ENCODE measurements at regions not wholly inside any gene's neighbourhood (a gene's known extent, or its start where the extent isn't known, plus 50 kb on each side); places are given as distances from the start of the nearest gene placed in this dataset.

GRCh38 chr2:126817172-126817571 is 81.5 kb upstream of the TEX51 start:
- peaks cover 1 to 2% (median 2%) of the 10 kb centered on the region in 3 donors for H3K27me3 Mint-ChIP-seq (ENCODE audit: low read depth in 3 of 3)

DNA sequence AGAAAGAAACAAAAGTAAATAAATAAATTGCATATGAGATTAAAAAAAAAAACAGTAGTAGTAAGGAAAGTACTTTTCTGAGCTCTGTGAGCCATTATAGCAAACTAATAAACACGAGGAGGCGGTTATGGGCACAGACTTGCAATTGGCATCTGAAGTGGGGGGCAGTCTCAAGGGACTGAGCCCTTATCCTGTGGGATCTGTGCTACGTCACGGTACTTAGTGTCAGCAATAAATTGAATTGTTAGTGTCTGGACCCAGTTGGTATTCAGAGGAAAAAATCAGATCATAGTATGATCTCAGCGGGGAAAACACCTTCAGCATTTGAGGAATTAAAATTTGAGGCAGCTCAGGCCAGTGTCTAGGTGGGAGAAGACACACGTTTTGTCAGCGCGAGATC is 76.6 kb upstream of the TEX51 start:
- Histone ChIP-seq H3K79me2 (ENCODE audit: insufficient read depth, low read length) (no peaks in the 10 kb centered on the region), H2AFZ (ENCODE audit: insufficient read depth, low read depth, low read length, poor library complexity, severe bottlenecking) (no peak overlapping the region), H3K4me1 (ENCODE audit: control insufficient read depth in 1 of 2, insufficient read depth in 2 of 2, low read length in 2 of 2) (peaks cover 44 to 64% of the 10 kb centered on the region in 2 donors), H3K27me3 (ENCODE audit: control insufficient read depth in 2 of 2, insufficient read depth in 2 of 2, low read length in 2 of 2) (no peaks in the 10 kb centered on the region), H3K36me3 (replicated peaks in 1 of 2; ENCODE audit: control insufficient read depth in 1 of 2, insufficient read depth in 2 of 2, low read length in 2 of 2) (no peaks in the 10 kb centered on the region), H3K4me2 (replicated peaks; ENCODE audit: extremely low read depth, low read length, poor library complexity, severe bottlenecking) (no peak overlapping the region), H3K9ac (ENCODE audit: insufficient read depth, low read length, poor library complexity, severe bottlenecking) (no peak overlapping the region), H3K9me3 (replicated peaks in 1 of 2; ENCODE audit: control insufficient read depth in 1 of 2, insufficient read depth in 1 of 2, low read length in 2 of 2) (no peaks in the 10 kb centered on the region), H4K20me1 (ENCODE audit: insufficient read depth, low read length) (no peaks in the 10 kb centered on the region), H3K4me3 (replicated peaks in 1 of 3; ENCODE audit: low read depth in 2 of 3, low read length in 3 of 3) (no peak overlapping the region), H3K27ac (ENCODE audit: low read depth in 1 of 2, low read length in 2 of 2) (no peak overlapping the region)
- H3K36me3 Mint-ChIP-seq: no peaks in the 10 kb centered on the region
- no peak overlapping the region for H3K27ac Mint-ChIP-seq
- WGBS (ENCODE audit: insufficient coverage): 70% methylated on average over 3 of the region's 8 CpGs
- no peak overlapping the region for H3K4me3 Mint-ChIP-seq
- peaks cover 1 to 7% (median 2%) of the 10 kb centered on the region in 3 donors for H3K27me3 Mint-ChIP-seq (ENCODE audit: low read depth in 3 of 3)
- intact Hi-C loops (cut with micrococcal nuclease): no loop called here
- no peak for DNase-seq
- peaks cover 0 to 8% (median 5%) of the 10 kb centered on the region in 7 donors for H3K9me3 Mint-ChIP-seq
- peaks cover 69% of the 10 kb centered on the region for H3K4me1 Mint-ChIP-seq
- TF ChIP-seq, protein P1, sequence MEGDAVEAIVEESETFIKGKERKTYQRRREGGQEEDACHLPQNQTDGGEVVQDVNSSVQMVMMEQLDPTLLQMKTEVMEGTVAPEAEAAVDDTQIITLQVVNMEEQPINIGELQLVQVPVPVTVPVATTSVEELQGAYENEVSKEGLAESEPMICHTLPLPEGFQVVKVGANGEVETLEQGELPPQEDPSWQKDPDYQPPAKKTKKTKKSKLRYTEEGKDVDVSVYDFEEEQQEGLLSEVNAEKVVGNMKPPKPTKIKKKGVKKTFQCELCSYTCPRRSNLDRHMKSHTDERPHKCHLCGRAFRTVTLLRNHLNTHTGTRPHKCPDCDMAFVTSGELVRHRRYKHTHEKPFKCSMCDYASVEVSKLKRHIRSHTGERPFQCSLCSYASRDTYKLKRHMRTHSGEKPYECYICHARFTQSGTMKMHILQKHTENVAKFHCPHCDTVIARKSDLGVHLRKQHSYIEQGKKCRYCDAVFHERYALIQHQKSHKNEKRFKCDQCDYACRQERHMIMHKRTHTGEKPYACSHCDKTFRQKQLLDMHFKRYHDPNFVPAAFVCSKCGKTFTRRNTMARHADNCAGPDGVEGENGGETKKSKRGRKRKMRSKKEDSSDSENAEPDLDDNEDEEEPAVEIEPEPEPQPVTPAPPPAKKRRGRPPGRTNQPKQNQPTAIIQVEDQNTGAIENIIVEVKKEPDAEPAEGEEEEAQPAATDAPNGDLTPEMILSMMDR (IDR thresholded peaks at IDR 0.05): no peak

More at GRCh38 chr2:126817172-126817571, 81.5 kb upstream of the TEX51 start:
- H3K79me2 ChIP-seq (ENCODE audit: insufficient read depth, low read length): no peaks in the 10 kb centered on the region
- peaks cover 0 to 14% of the 10 kb centered on the region in 2 donors for H3K4me1 ChIP-seq (ENCODE audit: control insufficient read depth in 1 of 2, insufficient read depth in 2 of 2, low read length in 2 of 2)
- H3K9ac ChIP-seq (ENCODE audit: insufficient read depth, low read length, poor library complexity, severe bottlenecking): no peak overlapping the region
- no peak overlapping the region for H2AFZ ChIP-seq (ENCODE audit: insufficient read depth, low read depth, low read length, poor library complexity, severe bottlenecking)
- no peak overlapping the region for H3K4me3 ChIP-seq (replicated peaks in 1 of 3; ENCODE audit: low read depth in 2 of 3, low read length in 3 of 3)
- H4K20me1 ChIP-seq (ENCODE audit: insufficient read depth, low read length): no peaks in the 10 kb centered on the region
- H3K9me3 ChIP-seq (replicated peaks in 1 of 2; ENCODE audit: control insufficient read depth in 1 of 2, insufficient read depth in 1 of 2, low read length in 2 of 2): peaks cover 0 to 7% of the 10 kb centered on the region in 2 donors
- H3K27me3 ChIP-seq (ENCODE audit: control insufficient read depth in 2 of 2, insufficient read depth in 2 of 2, low read length in 2 of 2): no peaks in the 10 kb centered on the region
- intact Hi-C loops (cut with micrococcal nuclease): no loop called here
- Mint-ChIP-seq H3K9me3 (peaks cover 4 to 25% (median 6%) of the 10 kb centered on the region in 7 donors), H3K4me1 (peaks cover 20% of the 10 kb centered on the region), H3K4me3 (no peak overlapping the region), H3K27ac (no peak overlapping the region), H3K36me3 (no peaks in the 10 kb centered on the region)
- TF ChIP-seq, protein P1 (IDR thresholded peaks at IDR 0.05): no peak
- no peaks in the 10 kb centered on the region for H3K36me3 ChIP-seq (replicated peaks in 1 of 2; ENCODE audit: control insufficient read depth in 1 of 2, insufficient read depth in 2 of 2, low read length in 2 of 2)
- DNase-seq: no peak
- WGBS (ENCODE audit: insufficient coverage): no CpG with 5 or more reads among the region's 3 CpGs
- no peak overlapping the region for H3K4me2 ChIP-seq (replicated peaks; ENCODE audit: extremely low read depth, low read length, poor library complexity, severe bottlenecking)
- H3K27ac ChIP-seq (ENCODE audit: low read depth in 1 of 2, low read length in 2 of 2): no peak overlapping the region
